ENCODE measurements at regions not wholly inside any gene's neighbourhood (a gene's known extent, or its start where the extent isn't known, plus 50 kb on each side); places are given as distances from the start of the nearest gene placed in this dataset.

DNA sequence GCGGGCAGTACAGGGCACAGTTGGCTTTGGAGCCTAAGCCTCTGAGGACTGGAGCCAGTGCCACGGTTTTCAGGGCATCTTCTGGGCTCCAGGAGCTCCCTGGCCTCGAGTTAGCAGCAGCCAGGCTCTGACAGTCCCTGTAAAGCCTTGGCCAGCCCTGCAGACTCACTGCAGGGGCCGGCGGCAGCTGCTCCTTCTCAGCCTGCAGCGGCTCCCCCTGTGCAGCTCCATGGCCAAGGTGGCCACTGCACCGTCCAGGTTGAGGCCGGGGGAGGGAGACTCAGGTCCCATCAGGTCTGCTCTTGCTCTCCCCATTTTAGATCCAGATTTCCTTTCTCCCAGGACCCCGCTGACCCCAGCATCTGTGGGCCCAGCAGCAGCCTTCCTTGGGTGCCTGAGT, 1461.1 kb downstream of the BRD1 start:
- no peak for TF ChIP-seq JUND (IDR thresholded peaks at IDR 0.05; ENCODE audit: low read depth)

DNA sequence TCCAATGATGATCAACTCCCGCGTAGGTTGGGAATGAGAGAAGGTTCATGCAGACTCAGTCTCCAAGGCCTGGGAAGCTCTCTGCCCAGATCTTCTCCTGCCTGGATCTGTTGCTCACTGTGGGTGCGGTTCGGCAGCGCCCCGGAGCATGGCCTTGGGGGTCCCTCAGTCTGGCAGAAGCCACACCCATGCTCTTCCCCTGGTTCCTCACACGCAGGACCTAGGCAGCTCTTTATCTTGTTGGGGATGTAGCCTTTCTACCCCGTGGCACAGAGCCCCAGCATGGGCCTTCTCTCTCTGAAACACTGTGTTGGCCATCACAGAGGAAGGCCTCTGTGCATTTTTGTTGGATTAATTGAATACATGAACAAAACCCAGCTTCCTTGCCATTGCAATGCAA, 1461.6 kb downstream of the BRD1 start:
- no peak for TF ChIP-seq JUND (IDR thresholded peaks at IDR 0.05; ENCODE audit: low read depth)
- in situ Hi-C loops (cut with HindIII; ENCODE audit: low pct_unique_long_range_greater_than_20kb, low sequenced_read_pairs): no loop called here
- no peak for DNase-seq (ENCODE audit: low read depth in 1 of 2, low spot score in 1 of 2)

More for the DNA sequence above, 1461.1 kb downstream of the BRD1 start:
- no peak for DNase-seq (ENCODE audit: low read depth in 1 of 2, low spot score in 1 of 2)
- in situ Hi-C loops (cut with HindIII; ENCODE audit: low pct_unique_long_range_greater_than_20kb, low sequenced_read_pairs): no loop called here

DNA sequence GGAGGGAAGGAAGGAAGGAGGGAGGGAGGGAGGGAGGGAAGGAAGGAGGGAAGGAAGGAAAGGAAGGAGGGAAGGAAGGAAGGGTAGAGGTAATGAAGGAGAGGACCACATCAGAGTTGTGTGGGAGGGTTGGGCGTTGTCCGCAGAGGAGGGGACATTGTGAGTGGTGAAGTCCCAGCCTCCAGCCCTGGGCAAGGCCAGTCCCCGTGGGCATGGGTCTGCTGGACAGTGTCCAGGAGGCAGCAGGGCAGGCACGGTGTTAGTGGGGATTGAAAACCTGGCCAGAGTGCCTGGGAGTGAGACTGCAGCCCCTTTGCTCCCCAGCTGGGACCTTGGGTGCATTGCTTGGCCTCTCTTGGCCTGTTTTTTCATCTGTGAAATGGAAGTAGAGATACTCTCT, 1462.3 kb downstream of the BRD1 start:
- in situ Hi-C loops (cut with HindIII; ENCODE audit: low pct_unique_long_range_greater_than_20kb, low sequenced_read_pairs): no loop called here
- TF ChIP-seq JUND (IDR thresholded peaks at IDR 0.05; ENCODE audit: low read depth): no peak
- no peak for DNase-seq (ENCODE audit: low read depth in 1 of 2, low spot score in 1 of 2)

DNA sequence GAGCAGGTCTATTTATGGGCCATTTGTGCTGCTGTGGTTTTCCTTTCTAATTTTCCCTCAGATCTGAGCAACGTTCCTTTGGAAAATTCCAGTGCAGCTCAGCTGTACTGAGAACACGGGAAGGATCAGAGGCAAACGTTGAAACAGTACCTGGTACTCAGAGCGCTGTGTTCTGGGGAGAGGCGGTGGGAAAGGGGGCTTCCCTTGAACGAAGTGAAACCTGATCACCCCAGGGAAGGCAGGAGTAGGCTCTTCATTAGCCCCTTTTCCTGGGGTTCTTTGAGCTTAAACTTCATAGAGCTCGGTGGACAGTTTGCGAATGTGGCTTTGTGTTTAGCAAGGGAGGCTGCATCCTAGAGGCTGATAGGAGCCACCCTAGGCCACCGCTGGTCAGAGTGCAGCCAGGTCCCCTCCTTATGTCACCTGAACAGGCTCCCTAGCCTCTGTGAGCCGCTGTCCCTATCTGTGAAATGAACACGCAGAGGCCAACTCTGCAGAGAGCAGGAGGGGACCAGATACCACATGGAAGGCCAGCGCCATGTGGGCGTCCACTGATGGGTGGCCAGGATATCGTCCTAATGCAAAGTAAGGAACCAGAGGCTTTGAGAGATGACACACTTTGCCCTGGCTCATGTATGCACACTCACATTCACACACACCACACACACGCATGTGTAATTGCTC, 1464.8 kb downstream of the BRD1 start:
- TF ChIP-seq JUND (IDR thresholded peaks at IDR 0.05; ENCODE audit: low read depth): no peak
- no peak for DNase-seq (ENCODE audit: low read depth in 1 of 2, low spot score in 1 of 2)
- in situ Hi-C loops (cut with HindIII; ENCODE audit: low pct_unique_long_range_greater_than_20kb, low sequenced_read_pairs): no loop called here

DNA sequence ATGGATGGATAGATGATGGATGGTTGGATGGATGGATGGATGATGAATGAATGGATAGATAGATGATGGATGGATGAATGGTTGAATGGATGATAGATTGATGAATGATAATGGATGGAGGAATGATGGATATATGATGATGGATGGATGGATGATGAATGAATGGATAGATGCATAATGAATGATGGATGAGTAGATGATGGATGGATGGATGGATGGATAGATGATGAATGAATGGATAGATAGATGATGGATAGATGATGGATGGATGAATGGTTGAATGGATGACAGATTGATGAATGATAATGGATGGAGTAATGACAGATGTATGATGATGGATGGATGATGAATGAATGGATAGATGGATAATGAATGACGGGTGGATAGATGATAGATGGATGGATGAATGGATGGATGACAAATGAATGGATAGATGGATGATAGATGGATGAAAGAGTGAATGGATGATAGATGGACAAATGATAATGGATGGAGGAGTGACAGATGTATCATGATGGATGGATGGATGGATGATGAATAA, 1466.5 kb downstream of the BRD1 start:
- no peak for TF ChIP-seq JUND (IDR thresholded peaks at IDR 0.05; ENCODE audit: low read depth)
- no peak for DNase-seq (ENCODE audit: low read depth in 1 of 2, low spot score in 1 of 2)
- in situ Hi-C loops (cut with HindIII; ENCODE audit: low pct_unique_long_range_greater_than_20kb, low sequenced_read_pairs): no loop called here

DNA sequence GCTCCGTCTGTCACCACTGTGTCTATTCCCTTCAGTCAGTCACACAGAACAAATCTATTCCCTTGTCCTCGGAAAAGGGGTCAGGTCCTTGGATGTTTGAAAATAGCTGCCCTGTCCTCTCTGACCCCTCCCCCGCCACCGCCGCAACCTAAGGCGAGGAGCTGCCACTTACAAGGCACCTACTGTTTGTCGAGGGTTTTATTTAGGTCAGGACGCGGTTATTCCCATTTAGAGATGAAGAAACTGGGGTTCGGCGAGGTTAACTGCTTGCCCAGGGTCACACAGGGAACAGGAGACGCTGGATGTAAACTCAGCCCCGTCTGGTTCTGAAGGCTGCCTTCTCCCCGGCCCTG, 1468.1 kb downstream of the BRD1 start:
- no peak for DNase-seq (ENCODE audit: low read depth in 1 of 2, low spot score in 1 of 2)
- TF ChIP-seq JUND (IDR thresholded peaks at IDR 0.05; ENCODE audit: low read depth): no peak
- in situ Hi-C loops (cut with HindIII; ENCODE audit: low pct_unique_long_range_greater_than_20kb, low sequenced_read_pairs): no loop called here

DNA sequence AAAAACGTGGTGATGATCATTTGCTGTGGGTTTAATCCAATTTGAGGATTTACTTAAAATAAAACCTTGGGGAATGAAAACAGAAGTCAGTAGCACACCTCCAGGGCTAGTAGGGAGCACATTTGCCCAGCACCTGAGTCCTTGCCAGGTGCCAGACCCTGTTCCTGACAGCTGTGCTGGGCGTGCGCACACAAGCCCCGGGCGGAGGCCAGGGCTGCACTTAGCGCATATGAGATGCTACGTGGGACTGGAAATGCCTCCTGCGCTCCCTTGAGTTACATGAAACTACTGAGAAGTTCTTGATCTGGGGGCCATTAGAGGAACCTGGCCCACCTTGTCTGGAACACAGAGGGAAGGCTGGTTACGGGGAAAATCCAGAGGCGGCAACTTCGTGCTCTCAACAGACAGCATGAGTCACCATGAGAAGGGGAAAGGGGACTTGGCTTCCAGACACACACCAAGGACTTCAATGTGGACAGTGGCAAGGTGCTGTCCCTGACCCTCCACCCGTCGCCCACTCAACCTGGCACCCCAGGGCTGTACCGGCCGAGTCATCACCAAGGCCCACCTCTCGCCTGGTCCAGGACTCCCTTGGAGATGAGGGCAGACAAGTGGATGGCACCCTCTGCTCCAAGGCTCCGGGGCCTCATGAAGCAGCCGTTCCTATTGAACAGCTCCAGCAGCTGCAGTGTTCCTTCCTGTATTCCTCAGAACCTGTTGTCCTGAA, 1468.6 kb downstream of the BRD1 start:
- in situ Hi-C loops (cut with HindIII; ENCODE audit: low pct_unique_long_range_greater_than_20kb, low sequenced_read_pairs): no loop called here
- no peak for DNase-seq (ENCODE audit: low read depth in 1 of 2, low spot score in 1 of 2)
- TF ChIP-seq JUND (IDR thresholded peaks at IDR 0.05; ENCODE audit: low read depth): no peak

DNA sequence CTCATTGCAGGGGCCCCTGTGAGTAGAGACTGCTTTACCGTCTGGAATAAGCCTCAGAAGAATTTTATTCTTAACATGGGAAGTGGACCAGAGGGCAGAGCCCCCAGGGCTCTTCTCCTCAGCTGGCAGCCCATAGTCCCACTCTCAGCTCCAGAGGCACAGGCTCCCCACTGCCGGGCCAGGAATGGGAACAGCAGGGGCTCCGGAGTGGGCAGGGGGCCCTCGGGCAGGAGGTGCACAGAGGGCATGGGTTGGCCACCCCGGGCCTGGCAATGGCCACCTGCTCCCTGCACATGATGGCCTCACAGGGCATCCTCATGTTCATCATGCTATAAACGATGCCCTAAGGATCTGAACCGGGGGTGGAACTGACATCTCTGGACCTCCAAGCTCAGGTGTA, 1469.7 kb downstream of the BRD1 start:
- in situ Hi-C loops (cut with HindIII; ENCODE audit: low pct_unique_long_range_greater_than_20kb, low sequenced_read_pairs): no loop called here
- TF ChIP-seq JUND (IDR thresholded peaks at IDR 0.05; ENCODE audit: low read depth): no peak
- no peak for DNase-seq (ENCODE audit: low read depth in 1 of 2, low spot score in 1 of 2)

DNA sequence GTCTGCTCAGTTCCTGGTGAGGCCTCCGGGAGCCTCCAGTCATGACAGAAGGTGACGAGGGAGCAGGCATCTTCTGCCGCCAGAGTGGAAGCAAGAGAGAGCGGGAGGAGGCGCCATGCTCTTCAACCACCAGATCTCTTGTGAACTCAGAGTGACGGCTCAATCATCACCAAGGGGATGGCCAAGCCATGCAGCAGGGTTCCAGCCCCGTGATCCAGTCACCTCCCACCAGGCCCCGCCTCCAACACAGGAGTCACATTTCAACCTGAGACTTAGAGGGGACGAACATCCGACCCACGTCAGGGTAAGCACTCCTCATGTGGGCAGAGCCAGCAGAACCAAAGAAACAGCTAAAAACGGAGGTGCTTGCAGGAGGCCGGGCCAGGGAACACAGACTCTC, 1470.5 kb downstream of the BRD1 start:
- no peak for DNase-seq (ENCODE audit: low read depth in 1 of 2, low spot score in 1 of 2)
- in situ Hi-C loops (cut with HindIII; ENCODE audit: low pct_unique_long_range_greater_than_20kb, low sequenced_read_pairs): no loop called here

DNA sequence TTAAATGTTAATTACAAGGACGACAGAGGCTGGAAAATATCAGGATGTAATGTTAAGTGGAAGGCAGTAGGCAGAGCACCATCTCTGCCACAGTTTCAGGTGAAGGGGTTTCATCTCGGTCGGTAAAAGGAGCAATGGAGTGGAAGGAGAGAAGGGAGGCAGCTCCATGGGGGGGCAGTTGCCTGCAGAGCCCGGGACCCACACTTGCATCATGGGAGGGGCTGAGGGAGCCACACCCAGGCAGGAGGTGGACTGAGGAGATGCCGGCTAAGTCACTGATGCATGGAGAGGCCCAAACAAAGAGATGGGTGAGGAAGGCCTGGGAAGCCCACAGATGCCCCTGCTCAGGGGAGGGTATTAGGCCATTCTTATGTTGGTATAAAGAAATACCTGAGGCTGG, 1470.9 kb downstream of the BRD1 start:
- DNase-seq (ENCODE audit: low read depth in 1 of 2, low spot score in 1 of 2): no peak
- in situ Hi-C loops (cut with HindIII; ENCODE audit: low pct_unique_long_range_greater_than_20kb, low sequenced_read_pairs): no loop called here
- TF ChIP-seq JUND (IDR thresholded peaks at IDR 0.05; ENCODE audit: low read depth): no peak

More for the DNA sequence above, 1470.5 kb downstream of the BRD1 start:
- TF ChIP-seq JUND (IDR thresholded peaks at IDR 0.05; ENCODE audit: low read depth): no peak

DNA sequence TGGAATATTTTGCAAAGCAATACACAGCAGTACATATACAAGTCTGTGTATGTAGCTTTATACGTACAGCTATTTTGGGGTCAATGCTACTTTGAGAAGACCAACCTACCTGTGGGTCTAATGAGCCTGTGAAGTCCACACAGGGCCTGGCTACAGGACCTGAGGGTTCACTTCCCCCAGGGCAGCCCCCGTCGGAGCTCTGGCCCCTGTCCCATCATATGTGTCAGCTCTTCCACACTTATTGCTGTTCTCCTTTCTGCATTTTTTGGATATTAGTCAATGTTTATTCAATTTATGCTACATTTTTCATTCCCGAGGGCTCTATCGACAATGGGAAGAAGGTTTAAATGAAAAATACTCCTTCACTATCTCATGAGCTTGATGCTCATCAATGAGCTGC, 1473.6 kb downstream of the BRD1 start:
- in situ Hi-C loops (cut with HindIII; ENCODE audit: low pct_unique_long_range_greater_than_20kb, low sequenced_read_pairs): no loop called here
- no peak for DNase-seq (ENCODE audit: low read depth in 1 of 2, low spot score in 1 of 2)
- TF ChIP-seq JUND (IDR thresholded peaks at IDR 0.05; ENCODE audit: low read depth): no peak

DNA sequence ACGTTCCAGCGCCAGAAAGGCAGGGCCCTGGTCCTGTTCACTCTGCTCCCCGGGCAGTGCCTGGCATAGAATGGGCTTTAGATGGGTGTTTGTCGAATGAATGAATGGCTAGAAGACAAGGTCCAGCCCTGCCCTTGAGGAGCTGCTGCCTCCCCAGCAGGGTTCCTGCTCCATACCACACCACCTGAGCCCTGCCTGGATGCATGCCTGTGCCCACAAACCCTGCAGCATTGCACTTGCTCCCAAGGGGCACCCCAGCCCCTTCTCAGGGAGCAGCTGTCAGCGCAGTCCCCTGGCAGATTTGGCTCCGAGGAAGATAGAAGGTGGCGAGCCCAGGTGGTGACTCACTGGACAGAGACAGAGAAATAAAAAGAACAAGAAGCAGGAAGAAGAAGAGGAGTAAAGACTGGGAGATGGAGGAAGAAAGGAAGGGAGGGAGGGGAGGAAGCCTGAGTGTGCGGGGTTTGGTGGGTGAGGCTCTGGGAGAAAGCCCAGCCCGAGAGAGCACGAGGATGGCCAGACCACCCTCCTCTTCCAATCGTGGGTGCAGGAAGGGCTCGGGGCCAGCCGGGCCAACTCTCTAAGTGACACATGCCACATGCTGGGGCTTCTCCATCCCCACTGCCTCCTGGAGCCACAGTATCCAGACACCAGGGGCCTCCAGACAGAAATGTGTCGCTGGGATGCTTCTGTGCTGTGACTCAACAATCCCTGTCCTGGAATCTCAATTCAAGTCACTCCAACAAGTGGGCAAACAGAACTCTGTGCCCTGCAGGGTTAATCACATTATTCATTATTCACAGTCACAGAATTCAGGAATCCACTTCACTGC, 1474.3 kb downstream of the BRD1 start:
- TF ChIP-seq JUND (IDR thresholded peaks at IDR 0.05; ENCODE audit: low read depth): no peak
- no peak for DNase-seq (ENCODE audit: low read depth in 1 of 2, low spot score in 1 of 2)
- in situ Hi-C loops (cut with HindIII; ENCODE audit: low pct_unique_long_range_greater_than_20kb, low sequenced_read_pairs): no loop called here
